ENCODE measurements at regions not wholly inside any gene's neighbourhood (a gene's known extent, or its start where the extent isn't known, plus 50 kb on each side); places are given as distances from the start of the nearest gene placed in this dataset.

DNA sequence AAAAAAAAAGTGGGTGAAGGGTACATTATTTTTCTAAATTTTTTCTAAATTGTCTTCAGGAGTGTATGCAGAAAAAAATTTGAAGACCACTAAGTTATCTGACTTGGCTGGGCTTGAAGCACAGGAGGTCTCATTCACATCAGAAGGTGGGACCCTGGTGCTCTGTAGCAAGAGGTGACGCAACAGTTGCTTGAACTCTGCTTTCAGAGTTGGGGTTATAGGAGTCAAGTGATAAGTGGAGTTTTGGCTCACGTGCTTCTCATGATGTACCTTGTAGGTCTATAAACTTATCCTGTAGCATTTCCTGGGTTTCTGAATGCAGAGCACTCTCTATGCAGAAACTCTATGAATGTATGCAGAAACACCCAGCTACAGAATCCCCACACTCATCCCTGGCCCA is 58.5 kb upstream of the FOXC1 start:
- DNase-seq (ENCODE audit: low spot score) = no peak

GRCh38 chr6:1552296-1552761 is 57.4 kb upstream of the FOXC1 start:
- peak; percentile 72 for DNase-seq (ENCODE audit: low spot score)

GRCh38 chr6:1553562-1554083 is 56.1 kb upstream of the FOXC1 start:
- DNase-seq (ENCODE audit: low spot score) = no peak

GRCh38 chr6:1554141-1554475 is 55.6 kb upstream of the FOXC1 start:
- no peak for DNase-seq (ENCODE audit: low spot score)

DNA sequence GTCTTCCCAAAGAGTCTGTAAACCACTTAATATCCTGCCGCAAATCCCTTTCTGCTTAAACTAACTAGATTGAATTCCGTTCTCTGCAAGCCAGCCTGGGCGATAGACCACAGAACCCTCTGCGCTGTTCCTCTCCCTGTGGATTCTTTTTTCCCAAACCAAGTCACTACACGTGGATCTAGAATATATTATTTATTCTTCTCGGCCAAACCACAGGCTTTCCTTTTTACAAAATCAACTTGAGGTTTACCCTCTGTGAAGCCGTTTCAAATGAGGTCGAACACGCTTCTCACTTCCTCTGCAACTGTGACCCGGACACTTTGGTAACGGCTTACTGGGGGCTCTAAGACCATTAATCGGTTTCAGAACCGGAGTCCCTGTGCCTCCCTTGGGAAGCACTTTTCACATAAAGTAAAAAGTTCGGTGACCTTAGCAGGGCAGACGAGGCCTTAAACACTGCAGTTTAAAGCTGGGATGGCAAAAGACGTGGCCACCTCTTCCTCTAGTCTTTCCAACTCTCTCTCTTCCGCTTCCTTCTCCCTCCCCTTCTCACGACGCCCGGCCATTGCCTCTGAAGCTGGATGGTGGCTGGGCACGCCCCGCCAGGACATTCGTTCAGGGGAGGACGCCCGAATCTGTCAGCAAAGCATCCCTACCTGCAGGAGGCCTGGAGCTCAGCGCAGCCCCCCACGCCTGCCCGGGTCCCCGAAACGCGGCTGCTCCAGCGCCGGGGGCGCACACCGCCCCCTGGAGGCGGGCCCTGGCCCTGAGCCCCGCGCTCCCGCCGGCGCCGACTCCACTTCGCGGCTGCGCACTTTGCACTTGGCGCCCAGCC is 55.0 kb upstream of the FOXC1 start:
- DNase-seq (ENCODE audit: low spot score) = peak; percentile 93

- DNase-seq (ENCODE audit: low spot score) = no peak
Observed at GRCh38 chr6:1558388-1558787, 51.3 kb upstream of the FOXC1 start.
